Fibroblast of skin of left biceps (primary cell): ENCODE measurements at regions not wholly inside any gene's neighbourhood (a gene's known extent, or its start where the extent isn't known, plus 50 kb on each side); places are given as distances from the start of the nearest gene placed in this dataset.
"Not testable (repeated sequence)": the region's sequence is repeated elsewhere in the genome, so short reads cannot be mapped to it uniquely, and the experiment has no call there.

Source experiments
- DNase-seq, 2 experiments: peaks; one replicate each; pipeline ENCODE4 v3.0.0-alpha.2; 2013; ENCODE audit warnings: low read depth in 2 of 2

- no peak for DNase-seq
Measured at GRCh38 chr9:78668148-78668832, 371.4 kb downstream of the PSAT1 start.

GRCh38 chr9:78669591-78669990, 372.7 kb downstream of the PSAT1 start:
- no peak for DNase-seq

GRCh38 chr9:78671785-78672184, 374.9 kb downstream of the PSAT1 start:
- DNase-seq, result no peak

GRCh38 chr9:78674874-78675273, 377.9 kb downstream of the PSAT1 start:
- DNase-seq, result no peak

GRCh38 chr9:78676009-78676408, 379.1 kb downstream of the PSAT1 start:
- peak in 1 of 2 experiments; percentile 44 for DNase-seq

- DNase-seq, result peak; percentile 63 to 67
Measured at GRCh38 chr9:78676623-78677022, 379.7 kb downstream of the PSAT1 start.

DNA sequence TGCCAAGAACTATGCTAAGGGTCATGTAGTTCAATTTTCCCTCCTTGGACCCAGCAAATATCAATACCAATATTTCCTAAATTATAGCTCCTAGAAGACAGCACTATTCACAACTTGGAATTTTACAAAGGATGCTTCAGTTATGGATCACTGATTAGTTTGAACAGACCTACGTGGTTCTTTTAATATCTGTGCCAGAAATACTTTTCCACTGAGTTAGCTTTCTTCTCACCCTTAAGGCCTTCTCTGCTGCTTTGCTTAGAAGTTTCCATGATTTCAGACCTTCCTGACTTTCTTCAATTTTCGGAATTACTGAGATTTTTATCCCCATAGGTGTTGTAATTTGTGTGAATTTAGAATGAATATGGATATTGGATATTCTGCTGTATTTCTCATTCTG, 380.4 kb downstream of the PSAT1 start:
- no peak for DNase-seq

GRCh38 chr9:78678877-78679276, 382.0 kb downstream of the PSAT1 start:
- DNase-seq, result no peak

- no peak for DNase-seq
Measured at GRCh38 chr9:78680196-78680595, 383.3 kb downstream of the PSAT1 start.

DNA sequence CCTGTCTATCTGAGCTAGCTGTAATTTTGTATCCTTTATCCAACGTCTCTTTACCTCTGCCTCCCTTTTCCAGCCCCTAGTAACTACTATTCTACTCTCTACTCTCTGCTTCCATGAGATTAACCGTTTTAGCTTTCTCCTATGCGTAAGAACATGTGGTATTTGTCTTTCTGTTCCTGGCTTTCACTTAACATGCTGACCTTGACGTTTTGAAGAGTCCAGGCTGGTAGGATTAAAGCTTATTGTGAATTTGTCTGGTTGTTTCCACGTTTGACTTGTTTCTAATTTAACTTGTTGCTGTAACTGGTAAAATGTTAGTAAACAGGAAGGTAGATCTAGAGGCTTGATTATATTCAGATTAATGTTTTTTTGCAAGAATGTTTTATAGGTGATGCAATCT, 385.3 kb downstream of the PSAT1 start:
- no peak for DNase-seq

GRCh38 chr9:78685471-78685870, 388.5 kb downstream of the PSAT1 start:
- DNase-seq, result no peak

- DNase-seq, result no peak
Measured at GRCh38 chr9:78688796-78689195, 391.9 kb downstream of the PSAT1 start.

DNA sequence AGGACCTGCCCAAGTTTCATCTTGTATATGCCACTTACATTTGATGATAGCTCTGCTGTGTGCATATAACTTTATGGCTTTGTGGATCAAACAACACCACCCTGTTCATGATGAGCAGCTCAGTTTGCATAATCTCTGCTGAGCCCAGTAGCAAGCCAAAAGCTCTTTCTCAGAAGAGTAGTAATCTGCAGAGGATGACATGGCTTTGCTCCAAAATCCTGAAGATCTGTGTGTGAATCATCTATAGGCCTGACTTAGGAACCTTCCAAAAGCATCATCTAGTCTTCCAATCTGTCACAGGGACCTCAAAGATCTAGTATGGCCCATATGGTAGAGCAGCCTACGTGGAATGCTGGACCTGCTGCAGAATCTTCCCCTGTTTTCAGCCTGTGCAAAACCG, 394.6 kb downstream of the PSAT1 start:
- no peak for DNase-seq

- no peak for DNase-seq
Measured at GRCh38 chr9:78692871-78693270, 395.9 kb downstream of the PSAT1 start.

- no peak for DNase-seq
Measured at GRCh38 chr9:78694974-78695373, 398.0 kb downstream of the PSAT1 start.

GRCh38 chr9:78695519-78695918, 398.6 kb downstream of the PSAT1 start:
- no peak for DNase-seq

DNA sequence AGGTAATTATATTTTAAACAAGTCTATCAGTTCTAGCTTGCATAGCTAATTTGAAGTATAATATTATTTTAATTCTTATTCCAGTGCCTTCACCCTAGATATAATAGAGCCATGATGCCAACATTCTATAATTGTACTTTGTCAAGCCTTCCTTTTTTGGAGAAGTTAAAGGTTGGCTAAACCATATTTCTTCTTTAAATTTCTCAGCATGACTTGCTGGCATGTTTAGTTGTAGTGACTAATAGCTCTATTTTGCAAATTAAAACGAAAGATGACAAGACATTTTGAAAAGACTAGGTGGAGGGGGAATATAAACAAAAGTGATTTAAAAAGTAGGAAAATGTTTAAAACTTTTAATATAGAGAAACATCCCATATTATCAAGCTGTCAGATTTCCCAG, 400.7 kb downstream of the PSAT1 start:
- DNase-seq, result no peak

- no peak for DNase-seq
Measured at GRCh38 chr9:78698371-78698770, 401.4 kb downstream of the PSAT1 start.

- not testable (repeated sequence) for DNase-seq
Measured at GRCh38 chr9:78699217-78699616, 402.3 kb downstream of the PSAT1 start.

GRCh38 chr9:78704153-78704552, 407.2 kb downstream of the PSAT1 start:
- DNase-seq, result not testable (repeated sequence)

GRCh38 chr9:78707080-78707479, 410.2 kb downstream of the PSAT1 start:
- no peak for DNase-seq

DNA sequence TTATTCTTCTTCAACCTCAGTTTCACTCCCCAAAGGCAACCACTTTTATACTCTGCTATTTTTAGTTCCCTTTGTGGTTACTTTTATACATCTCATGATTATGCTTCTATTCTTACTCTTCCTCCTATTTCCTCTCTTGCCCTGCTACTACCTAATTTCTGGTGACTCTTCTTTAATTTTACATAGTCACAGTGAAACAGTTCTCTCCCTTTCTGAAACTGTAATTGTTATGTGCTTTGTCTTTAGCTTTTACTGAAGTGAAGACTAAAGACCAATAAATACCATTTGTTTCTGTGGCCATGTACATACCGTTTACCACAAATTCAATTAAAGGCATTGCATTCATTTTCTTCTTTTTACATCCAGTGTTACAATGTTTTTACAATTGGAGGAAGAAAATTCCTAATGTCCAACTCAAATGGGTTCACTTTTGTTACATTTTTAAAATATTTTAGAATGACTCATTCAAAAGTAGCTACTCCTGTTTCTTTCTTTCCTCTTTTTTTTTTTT, 410.6 kb downstream of the PSAT1 start:
- DNase-seq, result peak; percentile 76 to 82

DNA sequence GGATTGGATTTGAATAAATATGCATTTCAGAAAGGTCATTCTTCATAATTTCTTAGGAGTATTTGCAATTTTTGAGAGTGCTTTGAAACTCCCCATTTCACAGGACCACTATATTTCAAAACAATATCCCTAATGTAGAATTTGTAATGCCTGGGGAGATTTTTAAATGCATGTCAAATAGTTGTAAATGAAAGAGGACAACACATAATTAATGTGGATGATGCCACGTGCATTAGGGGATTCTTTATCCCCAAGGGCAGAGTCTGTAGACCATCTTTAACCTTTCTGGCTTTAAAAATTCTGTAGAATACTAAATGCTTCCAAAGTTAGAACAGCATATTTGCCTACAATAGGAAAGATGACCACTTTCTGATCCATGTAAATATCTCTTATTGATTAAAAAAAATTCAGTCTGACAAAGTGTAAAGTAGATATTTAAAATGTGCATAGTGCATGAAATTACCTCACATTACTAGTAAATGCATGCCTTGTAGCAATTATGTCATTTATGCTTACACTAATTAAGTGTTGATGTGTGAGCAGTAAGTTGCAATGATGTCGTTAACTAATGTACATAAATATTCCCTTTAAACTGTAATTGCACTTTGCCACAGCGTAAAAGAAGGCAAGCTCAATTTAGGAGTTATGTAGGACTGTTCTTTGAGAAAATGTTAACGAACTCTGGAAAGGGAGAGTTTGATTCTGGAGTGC, 416.1 kb downstream of the PSAT1 start:
- DNase-seq, result no peak
